GM18951 (cell line): ENCODE measurements at regions not wholly inside any gene's neighbourhood (a gene's known extent, or its start where the extent isn't known, plus 50 kb on each side); places are given as distances from the start of the nearest gene placed in this dataset.

Source experiments
- POLR2A ChIP-seq: IDR thresholded peaks from 4 replicates; pipeline ENCODE4 v1.6.1; 2011; ENCODE audit warnings: mild to moderate bottlenecking; ENCODE audit not compliant: insufficient read length, insufficient read depth; ENCODE audit errors: extremely low read depth
- in situ Hi-C: fragments of 300-500 bp; cut with MboI; formaldehyde crosslinking; loops from one replicate; pipeline ENCODE4 v1.12.0; 2022; ENCODE audit warnings: low sequenced_read_pairs, mixed read lengths, inconsistent platforms; ENCODE audit not compliant: unreplicated experiment

DNA sequence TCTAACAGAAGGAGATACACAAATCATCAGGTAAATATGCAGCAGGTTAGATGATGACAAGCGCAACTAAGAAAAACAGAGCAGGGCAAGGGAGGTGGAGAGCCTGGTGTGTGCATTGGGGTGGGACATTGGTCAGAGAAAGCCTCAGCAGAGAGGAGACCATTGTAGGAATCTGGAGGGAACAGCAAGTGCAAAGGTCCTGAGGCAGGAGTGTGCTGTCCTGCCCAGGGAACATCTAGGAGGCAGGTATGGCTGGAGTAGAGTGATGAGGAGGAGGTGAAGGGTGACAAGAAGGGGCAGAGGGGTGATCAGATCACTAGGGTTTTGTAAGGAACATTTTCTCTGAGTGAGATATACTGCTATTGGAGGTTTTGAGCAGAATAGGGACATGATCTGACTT, 90.1 kb downstream of the NCR2 start:
- in situ Hi-C loops, result no loop called here
- TF ChIP-seq POLR2A, result no peak

DNA sequence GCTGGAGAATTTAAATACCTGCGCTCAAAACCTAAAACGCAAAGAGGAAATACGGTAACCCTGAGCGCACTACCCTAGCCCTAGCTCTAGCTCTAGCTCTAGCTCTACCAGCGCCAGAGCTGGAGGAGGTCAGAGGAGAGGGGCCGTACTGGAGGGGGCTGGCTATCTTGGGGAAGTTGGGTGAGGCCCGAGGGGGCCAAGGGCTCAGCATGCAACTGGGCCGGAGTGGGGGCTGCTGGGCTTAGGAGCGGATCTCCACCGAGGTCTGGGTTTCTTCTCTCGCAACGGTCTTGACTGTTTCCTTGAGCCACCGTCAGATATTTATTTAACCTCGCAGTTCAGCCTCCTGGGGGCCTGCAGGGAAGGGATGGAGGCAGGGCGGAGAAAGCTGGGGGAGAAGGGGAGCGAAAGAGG, 91.0 kb downstream of the NCR2 start:
- in situ Hi-C loops, result no loop called here
- no peak for TF ChIP-seq POLR2A

DNA sequence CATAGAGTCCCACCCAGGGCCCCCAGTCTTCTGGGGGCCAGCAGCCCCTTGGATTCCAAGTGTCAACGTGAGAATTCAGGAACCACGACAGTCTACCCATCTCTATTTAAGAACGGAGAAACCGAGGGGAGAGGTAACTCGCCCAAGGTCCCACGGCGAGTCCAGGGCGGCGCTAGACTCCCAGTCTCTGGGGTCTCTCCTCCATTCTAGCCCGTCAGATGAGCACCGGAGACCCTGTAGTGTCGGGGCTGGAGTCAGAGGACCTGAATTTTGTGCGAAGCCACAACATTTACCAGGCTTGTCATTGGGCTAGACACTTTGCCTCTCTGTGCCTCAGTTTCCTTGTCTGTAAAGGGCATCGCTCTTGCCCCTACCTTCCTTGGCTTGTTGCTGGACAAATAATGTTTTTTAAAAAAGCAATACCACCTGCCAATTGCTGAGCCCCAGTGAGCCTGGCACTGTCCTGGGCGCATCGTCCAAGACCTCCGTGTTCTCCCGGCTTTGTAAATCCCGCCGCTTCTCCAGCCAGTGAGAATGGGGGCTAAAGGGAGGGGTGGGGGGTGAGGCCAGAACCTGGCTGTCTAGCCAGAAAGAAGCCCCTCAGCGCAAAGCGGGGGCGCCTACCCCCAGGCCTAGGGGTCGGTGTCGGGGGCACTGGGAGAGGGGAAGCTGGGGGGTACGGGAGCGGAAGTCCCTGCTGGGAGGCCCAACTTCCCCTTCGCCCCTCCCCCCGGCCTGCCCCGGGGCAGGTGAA, 91.7 kb downstream of the NCR2 start:
- in situ Hi-C loops, result no loop called here
- TF ChIP-seq POLR2A, result no peak

GRCh38 chr6:41427642-41428335, 92.4 kb downstream of the NCR2 start:
- TF ChIP-seq POLR2A, result no peak
- in situ Hi-C loops, result no loop called here

- in situ Hi-C loops, result no loop called here
Measured at GRCh38 chr6:41428336-41428995, 93.1 kb downstream of the NCR2 start.

GRCh38 chr6:41428996-41429421, 93.6 kb downstream of the NCR2 start:
- in situ Hi-C loops, result no loop called here
- TF ChIP-seq POLR2A, result no peak

More at GRCh38 chr6:41428336-41428995, 93.1 kb downstream of the NCR2 start:
- no peak for TF ChIP-seq POLR2A

DNA sequence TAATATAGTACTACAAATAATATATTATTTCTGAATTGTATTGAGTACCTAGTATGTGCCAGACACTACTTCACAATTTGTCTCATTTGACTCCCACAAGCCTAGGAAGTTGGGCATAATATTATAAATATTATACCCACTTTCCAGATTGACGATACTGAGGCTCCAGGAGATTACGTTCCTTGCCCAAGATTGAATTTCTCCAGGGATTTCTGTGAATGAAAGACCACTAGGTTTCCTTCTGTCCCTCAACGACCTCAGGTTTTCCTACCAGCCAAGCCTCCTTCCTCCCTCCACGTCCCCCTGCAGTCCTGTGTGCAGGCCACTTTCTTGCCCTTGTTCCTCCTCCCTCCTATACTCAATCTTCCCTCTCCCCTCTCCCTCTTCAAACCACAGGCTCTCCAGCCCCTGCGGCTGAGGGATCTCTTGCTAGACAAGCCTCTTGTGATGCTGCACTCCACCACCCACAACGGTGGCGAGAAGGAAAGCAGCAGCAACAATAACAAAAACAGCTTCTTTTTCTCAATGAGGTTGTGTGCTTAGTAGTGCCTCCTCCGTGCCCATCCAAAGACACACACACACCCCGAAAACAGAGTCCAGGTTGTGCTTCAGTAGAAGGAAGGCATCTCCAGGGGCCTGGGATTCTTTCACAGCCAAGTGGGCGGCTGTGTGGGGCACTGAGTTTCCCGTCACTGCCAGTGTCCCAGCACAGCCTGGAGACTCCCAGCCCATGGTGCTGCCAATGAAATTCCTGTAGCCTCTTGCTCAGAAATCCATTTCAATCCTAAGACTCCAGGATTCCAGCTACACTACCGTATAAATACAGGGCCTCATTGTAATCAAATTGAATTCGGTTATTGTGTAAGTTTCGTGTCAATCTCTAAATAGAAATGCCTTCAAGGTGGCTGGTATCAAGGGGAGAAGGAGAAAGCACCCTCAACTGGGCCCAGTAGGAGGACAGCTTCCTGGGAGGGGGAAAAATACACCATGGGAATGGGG, 94.4 kb downstream of the NCR2 start:
- TF ChIP-seq POLR2A, result no peak
- in situ Hi-C loops, result no loop called here

GRCh38 chr6:41430875-41431274, 95.5 kb downstream of the NCR2 start:
- TF ChIP-seq POLR2A, result no peak
- in situ Hi-C loops, result no loop called here

- in situ Hi-C loops, result no loop called here
Measured at GRCh38 chr6:41432280-41432679, 96.9 kb downstream of the NCR2 start.

GRCh38 chr6:41434803-41435481, 99.5 kb downstream of the NCR2 start:
- TF ChIP-seq POLR2A, result no peak
- in situ Hi-C loops, result no loop called here

More at GRCh38 chr6:41432280-41432679, 96.9 kb downstream of the NCR2 start:
- TF ChIP-seq POLR2A, result no peak

DNA sequence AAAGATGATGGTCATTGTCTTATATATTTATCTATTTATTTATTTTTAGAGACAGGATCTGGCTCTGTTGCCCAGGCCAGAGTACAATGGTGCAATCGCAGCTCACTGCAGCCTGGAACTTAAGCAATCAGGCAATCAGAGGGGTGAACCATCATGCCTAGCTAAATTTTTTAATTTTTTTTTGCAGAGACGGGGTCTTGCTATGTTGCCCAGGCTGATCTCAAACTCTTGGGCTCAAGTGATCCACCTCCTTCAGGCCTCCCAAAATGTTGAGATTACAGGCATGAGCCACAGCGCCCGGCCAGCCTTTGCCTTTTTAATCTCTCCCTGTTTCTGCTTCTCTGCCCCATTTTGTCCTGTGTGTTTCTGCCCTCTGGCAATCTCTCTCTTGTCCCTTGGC, 102.2 kb downstream of the NCR2 start:
- in situ Hi-C loops, result no loop called here
- TF ChIP-seq POLR2A, result no peak

DNA sequence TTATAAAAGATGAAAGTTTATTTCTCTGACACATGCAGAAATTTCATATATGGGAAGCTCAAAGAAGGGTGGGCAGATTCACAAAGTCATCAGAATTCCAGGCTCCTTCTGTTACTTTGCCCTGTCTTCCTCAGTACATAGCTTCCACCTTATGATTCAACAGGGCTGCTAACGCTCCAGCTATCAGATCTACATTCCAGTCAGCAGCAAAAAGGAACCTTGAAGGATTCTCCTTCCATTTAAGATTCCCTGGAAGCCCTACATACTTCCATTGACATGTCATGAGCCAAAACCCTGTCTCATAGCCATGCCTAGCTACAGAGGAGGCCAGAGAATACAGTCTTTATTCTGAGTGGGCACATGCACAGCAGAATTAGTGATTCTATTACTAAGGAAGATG, 103.3 kb downstream of the NCR2 start:
- no peak for TF ChIP-seq POLR2A
- in situ Hi-C loops, result no loop called here
